ENCODE measurements at regions not wholly inside any gene's neighbourhood (a gene's known extent, or its start where the extent isn't known, plus 50 kb on each side); places are given as distances from the start of the nearest gene placed in this dataset.

GRCh38 chr17:5864741-5865657, 205.2 kb upstream of the WSCD1 start:
- in situ Hi-C loops (cut with MboI; ENCODE audit: low pct_unique_long_range_greater_than_20kb, low sequenced_read_pairs, unreplicated experiment), result no loop called here
- DNase-seq (ENCODE audit: low spot score), result no peak
- no peak for TF ChIP-seq CTCF (IDR thresholded peaks at IDR 0.05; ENCODE audit: extremely low read depth, insufficient read depth, missing control alignments)

GRCh38 chr17:5866978-5867377, 203.2 kb upstream of the WSCD1 start:
- no peak for TF ChIP-seq CTCF (IDR thresholded peaks at IDR 0.05; ENCODE audit: extremely low read depth, insufficient read depth, missing control alignments)

GRCh38 chr17:5869041-5869745, 201.0 kb upstream of the WSCD1 start:
- TF ChIP-seq CTCF (IDR thresholded peaks at IDR 0.05; ENCODE audit: extremely low read depth, insufficient read depth, missing control alignments), result no peak

More at GRCh38 chr17:5866978-5867377, 203.2 kb upstream of the WSCD1 start:
- in situ Hi-C loops (cut with MboI; ENCODE audit: low pct_unique_long_range_greater_than_20kb, low sequenced_read_pairs, unreplicated experiment), result no loop called here
- no peak for DNase-seq (ENCODE audit: low spot score)

GRCh38 chr17:5870231-5870953, 199.8 kb upstream of the WSCD1 start:
- in situ Hi-C loops (cut with MboI; ENCODE audit: low pct_unique_long_range_greater_than_20kb, low sequenced_read_pairs, unreplicated experiment), result no loop called here
- no peak for DNase-seq (ENCODE audit: low spot score)
- no peak for TF ChIP-seq CTCF (IDR thresholded peaks at IDR 0.05; ENCODE audit: extremely low read depth, insufficient read depth, missing control alignments)

More at GRCh38 chr17:5869041-5869745, 201.0 kb upstream of the WSCD1 start:
- DNase-seq (ENCODE audit: low spot score), result no peak
- in situ Hi-C loops (cut with MboI; ENCODE audit: low pct_unique_long_range_greater_than_20kb, low sequenced_read_pairs, unreplicated experiment), result no loop called here

- TF ChIP-seq CTCF (IDR thresholded peaks at IDR 0.05; ENCODE audit: extremely low read depth, insufficient read depth, missing control alignments), result no peak
- in situ Hi-C loops (cut with MboI; ENCODE audit: low pct_unique_long_range_greater_than_20kb, low sequenced_read_pairs, unreplicated experiment), result no loop called here
- no peak for DNase-seq (ENCODE audit: low spot score)
These were observed 198.5 kb upstream of the WSCD1 start for GRCh38 chr17:5871666-5872065.

- in situ Hi-C loops (cut with MboI; ENCODE audit: low pct_unique_long_range_greater_than_20kb, low sequenced_read_pairs, unreplicated experiment), result no loop called here
- no peak for TF ChIP-seq CTCF (IDR thresholded peaks at IDR 0.05; ENCODE audit: extremely low read depth, insufficient read depth, missing control alignments)
- DNase-seq (ENCODE audit: low spot score), result no peak
These were observed 197.3 kb upstream of the WSCD1 start for GRCh38 chr17:5872831-5873230.

All from GM13977 (cell line).